ENCODE measurements at regions not wholly inside any gene's neighbourhood (a gene's known extent, or its start where the extent isn't known, plus 50 kb on each side); places are given as distances from the start of the nearest gene placed in this dataset.
"Not testable (repeated sequence)": the region's sequence is repeated elsewhere in the genome, so short reads cannot be mapped to it uniquely, and the experiment has no call there.

GRCh38 chr9:39566782-39567181, 211.3 kb downstream of the SPATA31A1 start:
- DNase-seq (ENCODE audit: low read depth in 2 of 2): not testable (repeated sequence)

- DNase-seq (ENCODE audit: low read depth in 2 of 2): not testable (repeated sequence)
These were observed 211.9 kb downstream of the SPATA31A1 start for GRCh38 chr9:39567396-39567795.

GRCh38 chr9:39568900-39569299, 213.4 kb downstream of the SPATA31A1 start:
- not testable (repeated sequence) for DNase-seq (ENCODE audit: low read depth in 2 of 2)

GRCh38 chr9:39573024-39574022, 217.9 kb downstream of the SPATA31A1 start:
- DNase-seq (ENCODE audit: low read depth in 2 of 2): not testable (repeated sequence)

- not testable (repeated sequence) for DNase-seq (ENCODE audit: low read depth in 2 of 2)
These were observed 223.5 kb downstream of the SPATA31A1 start for GRCh38 chr9:39579000-39579399.

- not testable (repeated sequence) for DNase-seq (ENCODE audit: low read depth in 2 of 2)
These were observed 225.8 kb downstream of the SPATA31A1 start for GRCh38 chr9:39581296-39581695.

GRCh38 chr9:39582677-39583412, 227.4 kb downstream of the SPATA31A1 start:
- DNase-seq (ENCODE audit: low read depth in 2 of 2): not testable (repeated sequence)

- not testable (repeated sequence) for DNase-seq (ENCODE audit: low read depth in 2 of 2)
These were observed 227.9 kb downstream of the SPATA31A1 start for GRCh38 chr9:39583413-39583747.

GRCh38 chr9:39585233-39585632, 229.8 kb downstream of the SPATA31A1 start:
- not testable (repeated sequence) for DNase-seq (ENCODE audit: low read depth in 2 of 2)

GRCh38 chr9:39587844-39588499, 232.5 kb downstream of the SPATA31A1 start:
- no peak for DNase-seq (ENCODE audit: low read depth in 2 of 2)

GRCh38 chr9:39588500-39589137, 233.2 kb downstream of the SPATA31A1 start:
- no peak for DNase-seq (ENCODE audit: low read depth in 2 of 2)

GRCh38 chr9:39604089-39604488, 248.6 kb downstream of the SPATA31A1 start:
- DNase-seq (ENCODE audit: low read depth in 2 of 2): not testable (repeated sequence)

- not testable (repeated sequence) for DNase-seq (ENCODE audit: low read depth in 2 of 2)
These were observed 256.2 kb downstream of the SPATA31A1 start for GRCh38 chr9:39611449-39612231.

- DNase-seq (ENCODE audit: low read depth in 2 of 2): not testable (repeated sequence)
These were observed 261.0 kb downstream of the SPATA31A1 start for GRCh38 chr9:39616480-39616879.

GRCh38 chr9:39624048-39624447, 268.6 kb downstream of the SPATA31A1 start:
- not testable (repeated sequence) for DNase-seq (ENCODE audit: low read depth in 2 of 2)

- DNase-seq (ENCODE audit: low read depth in 2 of 2): not testable (repeated sequence)
These were observed 276.6 kb downstream of the SPATA31A1 start for GRCh38 chr9:39632071-39632470.

GRCh38 chr9:39649029-39649428, 293.6 kb downstream of the SPATA31A1 start:
- DNase-seq (ENCODE audit: low read depth in 2 of 2): not testable (repeated sequence)

- not testable (repeated sequence) for DNase-seq (ENCODE audit: low read depth in 2 of 2)
These were observed 301.6 kb downstream of the SPATA31A1 start for GRCh38 chr9:39656960-39657603.

- DNase-seq (ENCODE audit: low read depth in 2 of 2): not testable (repeated sequence)
These were observed 307.6 kb downstream of the SPATA31A1 start for GRCh38 chr9:39663020-39663419.

- DNase-seq (ENCODE audit: low read depth in 2 of 2): not testable (repeated sequence)
These were observed 308.2 kb downstream of the SPATA31A1 start for GRCh38 chr9:39663713-39664112.
